SK-N-SH treated with all-trans-retinoic acid at 6 μM for 48 hours (cell line): ENCODE measurements at regions not wholly inside any gene's neighbourhood (a gene's known extent, or its start where the extent isn't known, plus 50 kb on each side); places are given as distances from the start of the nearest gene placed in this dataset.

ENCODE experiments used
- ATAC-seq: fragments of 200-7000 bp; cut with Tn5 transposase; 3 replicates; pipeline ENCODE4 v1.9.1; 2020; ENCODE audit warnings: mild to moderate bottlenecking, moderate library complexity
- ARNTL ChIP-seq: fragments of 450-650 bp; formaldehyde crosslinking; IDR thresholded peaks from 2 replicates; pipeline ENCODE4 v1.5.0; 2020; ENCODE audit warnings: low read depth, mild to moderate bottlenecking, moderate library complexity, borderline replicate concordance
- BACH2 ChIP-seq: fragments of 250-450 bp; sonication (Bioruptor Pico); IDR thresholded peaks from 2 replicates; pipeline ENCODE4 v1.9.0; 2021; ENCODE audit warnings: mild to moderate bottlenecking, borderline replicate concordance
- ESRRG ChIP-seq: fragments of 250-450 bp; sonication (Bioruptor Pico); IDR thresholded peaks from 2 replicates; pipeline ENCODE4 v1.6.1; 2021; ENCODE audit warnings: mild to moderate bottlenecking
- GLIS3 ChIP-seq: fragments of 250-450 bp; sonication (Bioruptor Pico); IDR thresholded peaks from 2 replicates; pipeline ENCODE4 v1.5.0; 2020; ENCODE audit warnings: mild to moderate bottlenecking, moderate library complexity
- OSR1 ChIP-seq: fragments of 250-450 bp; sonication (Bioruptor Pico); IDR thresholded peaks from 2 replicates; pipeline ENCODE4 v1.8.0; 2022; ENCODE audit warnings: moderate library complexity, mild to moderate bottlenecking, inconsistent platforms
- PPARA ChIP-seq: fragments of 250-450 bp; sonication (Bioruptor Pico); IDR thresholded peaks from 2 replicates; pipeline ENCODE4 v1.5.0; 2020; ENCODE audit warnings: mild to moderate bottlenecking, borderline replicate concordance
- RARB ChIP-seq: fragments of 250-450 bp; sonication (Bioruptor Pico); IDR thresholded peaks from 2 replicates; pipeline ENCODE4 v1.8.0; 2021; ENCODE audit warnings: mild to moderate bottlenecking, moderate library complexity
- SNAI2 ChIP-seq: fragments of 250-450 bp; sonication (Bioruptor Pico); IDR thresholded peaks from 2 replicates; pipeline ENCODE4 v1.5.0; 2020; ENCODE audit warnings: mild to moderate bottlenecking, moderate library complexity
- TCF4 ChIP-seq: fragments of 250-450 bp; sonication (Bioruptor Pico); IDR thresholded peaks from 2 replicates; pipeline ENCODE4 v1.8.0; 2021; ENCODE audit warnings: mild to moderate bottlenecking, moderate library complexity, borderline replicate concordance
- TOX ChIP-seq: fragments of 250-450 bp; sonication (Bioruptor Pico); IDR thresholded peaks from 2 replicates; pipeline ENCODE4 v1.8.0; 2021; ENCODE audit warnings: mild to moderate bottlenecking, moderate library complexity, borderline replicate concordance
- ZC3H10 ChIP-seq: fragments of 250-450 bp; sonication (Bioruptor Pico); IDR thresholded peaks from 2 replicates; pipeline ENCODE4 v1.5.1; 2021; ENCODE audit warnings: mild to moderate bottlenecking, moderate library complexity
- ZFP30 ChIP-seq: fragments of 450-650 bp; formaldehyde crosslinking; IDR thresholded peaks from 2 replicates; pipeline ENCODE4 v1.5.0; 2022; ENCODE audit warnings: mild to moderate bottlenecking, moderate library complexity
- ZNF565 ChIP-seq: fragments of 450-650 bp; formaldehyde crosslinking; conservative IDR thresholded peaks from 2 replicates; pipeline ENCODE4 v1.5.0; 2020; ENCODE audit warnings: low read depth, mild to moderate bottlenecking, moderate library complexity
- ZNF70 ChIP-seq: fragments of 450-650 bp; formaldehyde crosslinking; IDR thresholded peaks from 2 replicates; pipeline ENCODE4 v1.5.0; 2020; ENCODE audit warnings: mild to moderate bottlenecking, moderate library complexity
- ZNF8 ChIP-seq: fragments of 450-650 bp; formaldehyde crosslinking; IDR thresholded peaks from 2 replicates; pipeline ENCODE4 v1.5.0; 2020; ENCODE audit warnings: mild to moderate bottlenecking, moderate library complexity
- TF ChIP-seq, protein P1 (sequence below): fragments of 250-450 bp; sonication (Bioruptor Pico); IDR thresholded peaks from 2 replicates; pipeline ENCODE4 v1.8.0; 2020; ENCODE audit warnings: mild to moderate bottlenecking, moderate library complexity, borderline replicate concordance
- TF ChIP-seq, protein P2 (sequence below): fragments of 250-450 bp; sonication (Bioruptor Pico); IDR thresholded peaks from 2 replicates; pipeline ENCODE4 v1.8.0; 2021; ENCODE audit warnings: low read depth, mild to moderate bottlenecking, moderate library complexity, borderline replicate concordance
- TF ChIP-seq, protein P3 (sequence below): fragments of 250-450 bp; sonication (Bioruptor Pico); IDR thresholded peaks from 2 replicates; pipeline ENCODE4 v1.5.1; 2020; ENCODE audit warnings: low read depth, mild to moderate bottlenecking, moderate library complexity
- TF ChIP-seq, protein P4 (sequence below): fragments of 250-450 bp; sonication (Bioruptor Pico); IDR thresholded peaks from 2 replicates; pipeline ENCODE4 v1.5.1; 2021; ENCODE audit warnings: mild to moderate bottlenecking, moderate library complexity

- TF ChIP-seq, protein P1, sequence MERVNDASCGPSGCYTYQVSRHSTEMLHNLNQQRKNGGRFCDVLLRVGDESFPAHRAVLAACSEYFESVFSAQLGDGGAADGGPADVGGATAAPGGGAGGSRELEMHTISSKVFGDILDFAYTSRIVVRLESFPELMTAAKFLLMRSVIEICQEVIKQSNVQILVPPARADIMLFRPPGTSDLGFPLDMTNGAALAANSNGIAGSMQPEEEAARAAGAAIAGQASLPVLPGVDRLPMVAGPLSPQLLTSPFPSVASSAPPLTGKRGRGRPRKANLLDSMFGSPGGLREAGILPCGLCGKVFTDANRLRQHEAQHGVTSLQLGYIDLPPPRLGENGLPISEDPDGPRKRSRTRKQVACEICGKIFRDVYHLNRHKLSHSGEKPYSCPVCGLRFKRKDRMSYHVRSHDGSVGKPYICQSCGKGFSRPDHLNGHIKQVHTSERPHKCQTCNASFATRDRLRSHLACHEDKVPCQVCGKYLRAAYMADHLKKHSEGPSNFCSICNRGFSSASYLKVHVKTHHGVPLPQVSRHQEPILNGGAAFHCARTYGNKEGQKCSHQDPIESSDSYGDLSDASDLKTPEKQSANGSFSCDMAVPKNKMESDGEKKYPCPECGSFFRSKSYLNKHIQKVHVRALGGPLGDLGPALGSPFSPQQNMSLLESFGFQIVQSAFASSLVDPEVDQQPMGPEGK = no peak
- TF ChIP-seq TOX = no peak
- TF ChIP-seq RARB (CRISPR knock-in tag) = no peak
- TF ChIP-seq, protein P2, sequence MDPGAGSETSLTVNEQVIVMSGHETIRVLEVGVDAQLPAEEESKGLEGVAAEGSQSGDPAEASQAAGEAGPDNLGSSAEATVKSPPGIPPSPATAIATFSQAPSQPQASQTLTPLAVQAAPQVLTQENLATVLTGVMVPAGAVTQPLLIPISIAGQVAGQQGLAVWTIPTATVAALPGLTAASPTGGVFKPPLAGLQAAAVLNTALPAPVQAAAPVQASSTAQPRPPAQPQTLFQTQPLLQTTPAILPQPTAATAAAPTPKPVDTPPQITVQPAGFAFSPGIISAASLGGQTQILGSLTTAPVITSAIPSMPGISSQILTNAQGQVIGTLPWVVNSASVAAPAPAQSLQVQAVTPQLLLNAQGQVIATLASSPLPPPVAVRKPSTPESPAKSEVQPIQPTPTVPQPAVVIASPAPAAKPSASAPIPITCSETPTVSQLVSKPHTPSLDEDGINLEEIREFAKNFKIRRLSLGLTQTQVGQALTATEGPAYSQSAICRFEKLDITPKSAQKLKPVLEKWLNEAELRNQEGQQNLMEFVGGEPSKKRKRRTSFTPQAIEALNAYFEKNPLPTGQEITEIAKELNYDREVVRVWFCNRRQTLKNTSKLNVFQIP (CRISPR knock-in tag) = no peak
- TF ChIP-seq ZNF565 (CRISPR knock-in tag) = no peak
- TF ChIP-seq PPARA = no peak
These were observed 128.1 kb downstream of the PAPOLA start (continued) for GRCh38 chr14:96630281-96630680.

- ATAC-seq = no peak
- TF ChIP-seq ESRRG (CRISPR knock-in tag) = no peak
- no peak for TF ChIP-seq ZC3H10 (CRISPR knock-in tag)
- no peak for TF ChIP-seq BACH2 (CRISPR knock-in tag)
- TF ChIP-seq, protein P3, sequence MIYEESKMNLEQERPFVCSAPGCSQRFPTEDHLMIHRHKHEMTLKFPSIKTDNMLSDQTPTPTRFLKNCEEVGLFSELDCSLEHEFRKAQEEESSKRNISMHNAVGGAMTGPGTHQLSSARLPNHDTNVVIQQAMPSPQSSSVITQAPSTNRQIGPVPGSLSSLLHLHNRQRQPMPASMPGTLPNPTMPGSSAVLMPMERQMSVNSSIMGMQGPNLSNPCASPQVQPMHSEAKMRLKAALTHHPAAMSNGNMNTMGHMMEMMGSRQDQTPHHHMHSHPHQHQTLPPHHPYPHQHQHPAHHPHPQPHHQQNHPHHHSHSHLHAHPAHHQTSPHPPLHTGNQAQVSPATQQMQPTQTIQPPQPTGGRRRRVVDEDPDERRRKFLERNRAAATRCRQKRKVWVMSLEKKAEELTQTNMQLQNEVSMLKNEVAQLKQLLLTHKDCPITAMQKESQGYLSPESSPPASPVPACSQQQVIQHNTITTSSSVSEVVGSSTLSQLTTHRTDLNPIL (CRISPR knock-in tag) = no peak
- no peak for TF ChIP-seq ZFP30 (CRISPR knock-in tag)
- no peak for TF ChIP-seq GLIS3 (CRISPR knock-in tag)
- no peak for TF ChIP-seq ZNF565 (CRISPR knock-in tag)
- TF ChIP-seq ARNTL (CRISPR knock-in tag) = no peak
- TF ChIP-seq ZNF8 (CRISPR knock-in tag) = no peak
- TF ChIP-seq, protein P2 (CRISPR knock-in tag) = no peak
- TF ChIP-seq, all 23 proteins: peak for 0
These were observed 128.8 kb downstream of the PAPOLA start for GRCh38 chr14:96631030-96631429.

DNA sequence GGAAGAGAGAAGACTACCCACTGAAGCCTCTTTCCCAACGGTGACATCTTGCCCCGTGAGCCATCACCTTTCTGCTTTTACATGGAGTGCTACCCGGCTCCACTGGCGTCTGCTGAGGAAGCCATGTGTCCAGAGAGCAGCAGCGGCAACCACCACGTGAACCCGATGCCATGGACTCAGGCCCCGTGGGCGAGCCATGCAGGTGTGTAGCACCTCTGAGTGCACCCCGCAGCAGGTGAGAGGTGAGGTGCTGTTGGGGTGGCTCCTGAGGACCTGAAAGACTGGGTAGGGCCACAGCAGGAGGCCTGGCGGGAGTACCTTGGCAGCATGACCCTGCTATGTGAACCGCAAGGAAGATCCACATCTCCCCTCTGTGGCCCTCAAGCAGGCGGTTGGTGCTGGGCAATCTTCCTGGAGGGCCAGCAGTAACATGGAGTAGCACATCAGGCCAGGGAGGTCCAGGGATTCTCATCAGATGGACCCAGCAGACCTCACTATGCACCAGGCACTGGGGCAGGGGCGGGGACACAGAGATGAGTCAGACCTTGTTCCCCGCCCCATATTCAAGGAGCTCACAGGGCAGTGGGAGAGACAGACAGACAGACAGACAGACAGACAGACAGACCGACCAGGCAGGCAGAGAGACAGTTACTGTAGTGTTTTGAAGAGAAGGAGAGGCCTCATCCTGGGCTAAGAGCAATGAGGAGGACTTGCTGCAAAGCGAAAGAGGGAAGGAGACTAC is 129.6 kb downstream of the PAPOLA start:
- TF ChIP-seq ARNTL (CRISPR knock-in tag) (no peak), BACH2 (CRISPR knock-in tag) (no peak), ZNF565 (CRISPR knock-in tag) (no peak), ESRRG (CRISPR knock-in tag) (no peak), TOX (no peak), ZFP30 (CRISPR knock-in tag) (no peak), ZNF70 (CRISPR knock-in tag) (no peak)
- TF ChIP-seq, protein P1 = no peak
- ATAC-seq = no peak

DNA sequence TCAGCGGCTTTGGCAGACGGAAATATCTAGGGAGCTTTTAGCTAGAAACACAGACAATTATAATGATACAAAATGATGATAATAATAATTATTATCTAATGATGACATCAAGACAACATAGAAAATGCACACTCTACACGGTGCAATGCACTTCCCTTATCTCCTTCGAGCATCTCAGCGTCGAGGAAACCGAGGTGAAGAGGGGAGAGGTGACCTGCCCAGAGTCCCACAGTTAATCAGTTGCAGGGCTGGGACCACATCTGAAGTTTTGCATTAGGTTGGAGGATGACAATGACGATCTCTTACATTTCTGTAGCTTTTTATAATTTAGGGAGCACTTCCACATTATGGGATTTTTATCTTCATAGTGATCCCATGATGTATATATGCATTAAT is 130.2 kb downstream of the PAPOLA start:
- no peak for ATAC-seq
- TF ChIP-seq ZNF70 (CRISPR knock-in tag) (no peak), OSR1 (no peak), TOX (no peak), TCF4 (CRISPR knock-in tag) (no peak), BACH2 (CRISPR knock-in tag) (no peak), PPARA (no peak), ZNF565 (CRISPR knock-in tag) (no peak), ARNTL (CRISPR knock-in tag) (no peak), RARB (CRISPR knock-in tag) (no peak), ZNF8 (CRISPR knock-in tag) (no peak), SNAI2 (CRISPR knock-in tag) (no peak), GLIS3 (CRISPR knock-in tag) (no peak)
- TF ChIP-seq, protein P4, sequence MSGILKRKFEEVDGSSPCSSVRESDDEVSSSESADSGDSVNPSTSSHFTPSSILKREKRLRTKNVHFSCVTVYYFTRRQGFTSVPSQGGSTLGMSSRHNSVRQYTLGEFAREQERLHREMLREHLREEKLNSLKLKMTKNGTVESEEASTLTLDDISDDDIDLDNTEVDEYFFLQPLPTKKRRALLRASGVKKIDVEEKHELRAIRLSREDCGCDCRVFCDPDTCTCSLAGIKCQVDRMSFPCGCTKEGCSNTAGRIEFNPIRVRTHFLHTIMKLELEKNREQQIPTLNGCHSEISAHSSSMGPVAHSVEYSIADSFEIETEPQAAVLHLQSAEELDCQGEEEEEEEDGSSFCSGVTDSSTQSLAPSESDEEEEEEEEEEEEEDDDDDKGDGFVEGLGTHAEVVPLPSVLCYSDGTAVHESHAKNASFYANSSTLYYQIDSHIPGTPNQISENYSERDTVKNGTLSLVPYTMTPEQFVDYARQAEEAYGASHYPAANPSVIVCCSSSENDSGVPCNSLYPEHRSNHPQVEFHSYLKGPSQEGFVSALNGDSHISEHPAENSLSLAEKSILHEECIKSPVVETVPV (CRISPR knock-in tag) = no peak
- TF ChIP-seq, protein P1 = no peak
